B cell (primary cell): ENCODE measurements at regions not wholly inside any gene's neighbourhood (a gene's known extent, or its start where the extent isn't known, plus 50 kb on each side); places are given as distances from the start of the nearest gene placed in this dataset.

ENCODE experiments used
- CTCF ChIP-seq: fragments of 200-600 bp; IDR thresholded peaks from one replicate; pipeline ENCODE4 v1.8.0; 2022; ENCODE audit warnings: antibody characterized with exemption, mild to moderate bottlenecking
- EZH2 ChIP-seq: IDR thresholded peaks from 2 replicates; pipeline ENCODE4 v1.6.1; 2012; ENCODE audit warnings: borderline replicate concordance, low read depth, mild to moderate bottlenecking, moderate library complexity, low read length; ENCODE audit not compliant: insufficient read depth, poor library complexity, severe bottlenecking

GRCh38 chr6:156513504-156513903, 263.7 kb upstream of the ARID1B start:
- TF ChIP-seq CTCF (no peak), EZH2 (no peak)
